Activated T-helper 17 cell treated with anti-CD3 and anti-CD28 coated beads, Interleukin-2, amount 50 U/mL, for 72 hours (primary cell): ENCODE measurements at regions not wholly inside any gene's neighbourhood (a gene's known extent, or its start where the extent isn't known, plus 50 kb on each side); places are given as distances from the start of the nearest gene placed in this dataset.

Experiments used
- ATAC-seq: fragments of 150-1000 bp; cut with Tn5 transposase; replicated peaks from 2 replicates; pipeline ENCODE4 v1.10.0; 2021; ENCODE audit warnings: mild to moderate bottlenecking, moderate library complexity
- H3K27ac Mint-ChIP-seq: one replicate; pipeline ENCODE4 v1.8.0; 2022; ENCODE audit warnings: mixed read lengths
- H3K27me3 Mint-ChIP-seq: one replicate; pipeline ENCODE4 v1.8.0; 2022; ENCODE audit warnings: mixed read lengths
- H3K36me3 Mint-ChIP-seq: one replicate; pipeline ENCODE4 v1.8.0; 2022; ENCODE audit warnings: low read depth, mild to moderate bottlenecking, mixed read lengths
- H3K4me1 Mint-ChIP-seq: one replicate; pipeline ENCODE4 v1.8.0; 2022; ENCODE audit warnings: mixed read lengths
- H3K4me3 Mint-ChIP-seq: one replicate; pipeline ENCODE4 v1.8.0; 2022; ENCODE audit warnings: mild to moderate bottlenecking, mixed read lengths
- H3K9me3 Mint-ChIP-seq: one replicate; pipeline ENCODE4 v1.8.0; 2022; ENCODE audit warnings: mixed read lengths

- Mint-ChIP-seq H3K36me3 (no peaks in the 10 kb centered on the region), H3K9me3 (no peaks in the 10 kb centered on the region), H3K4me3 (no peak overlapping the region), H3K4me1 (no peaks in the 10 kb centered on the region), H3K27ac (no peak overlapping the region), H3K27me3 (peaks cover 4% of the 10 kb centered on the region)
- ATAC-seq = no peak
Observed at GRCh38 chr5:2254406-2254805, 371.7 kb upstream of the IRX4 start.

GRCh38 chr5:2253040-2253975 lies 370.6 kb upstream of the IRX4 start:
- no peak for ATAC-seq

GRCh38 chr5:2251751-2252150 lies 369.0 kb upstream of the IRX4 start:
- Mint-ChIP-seq H3K4me1 (no peaks in the 10 kb centered on the region), H3K4me3 (no peak overlapping the region), H3K27ac (no peak overlapping the region), H3K36me3 (no peaks in the 10 kb centered on the region), H3K27me3 (peaks cover 15% of the 10 kb centered on the region), H3K9me3 (no peaks in the 10 kb centered on the region)
- ATAC-seq = no peak

More at GRCh38 chr5:2253040-2253975, 370.6 kb upstream of the IRX4 start:
- H3K27me3 Mint-ChIP-seq = peaks cover 10% of the 10 kb centered on the region
- H3K4me1 Mint-ChIP-seq = no peaks in the 10 kb centered on the region
- no peaks in the 10 kb centered on the region for H3K36me3 Mint-ChIP-seq
- no peaks in the 10 kb centered on the region for H3K9me3 Mint-ChIP-seq
- no peak overlapping the region for H3K4me3 Mint-ChIP-seq
- H3K27ac Mint-ChIP-seq = no peak overlapping the region

DNA sequence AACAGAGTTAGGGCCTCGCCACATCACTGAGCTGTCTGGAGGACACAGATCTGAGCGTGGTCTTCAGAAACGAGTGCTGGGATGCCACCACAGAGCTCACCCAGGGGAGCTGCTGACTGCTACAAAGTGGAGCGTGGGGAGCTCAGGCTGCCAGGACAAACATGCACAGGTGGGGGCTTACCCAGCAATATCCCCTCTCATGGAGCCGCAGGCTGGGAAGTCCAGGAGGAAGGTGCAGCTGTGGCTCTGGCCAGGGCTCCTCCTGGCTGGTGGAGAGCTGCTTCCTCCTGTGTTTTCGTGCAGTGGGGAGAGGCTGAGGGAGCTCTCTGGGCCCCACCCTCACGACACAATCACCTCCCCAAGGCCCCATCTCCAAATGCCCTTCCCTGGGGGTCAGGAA lies 368.6 kb upstream of the IRX4 start:
- H3K9me3 Mint-ChIP-seq = no peaks in the 10 kb centered on the region
- no peaks in the 10 kb centered on the region for H3K36me3 Mint-ChIP-seq
- no peaks in the 10 kb centered on the region for H3K4me1 Mint-ChIP-seq
- H3K27me3 Mint-ChIP-seq = peaks cover 15% of the 10 kb centered on the region
- ATAC-seq = no peak
- no peak overlapping the region for H3K4me3 Mint-ChIP-seq
- no peak overlapping the region for H3K27ac Mint-ChIP-seq

- ATAC-seq = no peak
- Mint-ChIP-seq H3K9me3 (no peaks in the 10 kb centered on the region), H3K4me3 (no peak overlapping the region), H3K4me1 (no peaks in the 10 kb centered on the region), H3K27me3 (peaks cover 13% of the 10 kb centered on the region), H3K27ac (no peak overlapping the region), H3K36me3 (no peaks in the 10 kb centered on the region)
Observed at GRCh38 chr5:2250365-2250950, 367.7 kb upstream of the IRX4 start.

DNA sequence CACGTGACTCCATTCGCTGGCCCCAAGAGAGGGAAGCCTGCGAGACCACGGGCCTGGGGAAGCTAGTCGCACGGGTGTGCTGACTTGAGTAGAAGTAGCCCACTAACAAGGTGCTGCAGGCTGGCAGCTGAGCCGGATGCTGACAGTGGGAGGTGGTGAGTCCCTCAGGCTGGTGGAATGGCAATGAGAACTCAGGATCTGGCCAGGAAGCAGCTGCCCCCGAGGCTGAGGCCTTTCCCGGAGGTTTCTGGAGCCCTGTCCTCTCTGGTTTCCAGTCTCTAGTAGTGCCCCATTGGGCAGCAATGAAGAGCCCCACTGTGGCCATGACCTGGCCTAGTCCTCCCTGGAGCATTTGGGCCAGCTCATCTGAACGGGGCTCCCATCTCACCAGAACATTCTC lies 366.7 kb upstream of the IRX4 start:
- Mint-ChIP-seq H3K4me1 (no peaks in the 10 kb centered on the region), H3K9me3 (no peaks in the 10 kb centered on the region), H3K4me3 (no peak overlapping the region), H3K36me3 (no peaks in the 10 kb centered on the region), H3K27me3 (peaks cover 16% of the 10 kb centered on the region), H3K27ac (no peak overlapping the region)
- ATAC-seq = no peak

- peaks cover 16% of the 10 kb centered on the region for H3K27me3 Mint-ChIP-seq
- no peak for ATAC-seq
- no peaks in the 10 kb centered on the region for H3K4me1 Mint-ChIP-seq
- H3K36me3 Mint-ChIP-seq = no peaks in the 10 kb centered on the region
- no peak overlapping the region for H3K27ac Mint-ChIP-seq
- no peak overlapping the region for H3K4me3 Mint-ChIP-seq
- no peaks in the 10 kb centered on the region for H3K9me3 Mint-ChIP-seq
Observed at GRCh38 chr5:2249026-2249425, 366.3 kb upstream of the IRX4 start.

DNA sequence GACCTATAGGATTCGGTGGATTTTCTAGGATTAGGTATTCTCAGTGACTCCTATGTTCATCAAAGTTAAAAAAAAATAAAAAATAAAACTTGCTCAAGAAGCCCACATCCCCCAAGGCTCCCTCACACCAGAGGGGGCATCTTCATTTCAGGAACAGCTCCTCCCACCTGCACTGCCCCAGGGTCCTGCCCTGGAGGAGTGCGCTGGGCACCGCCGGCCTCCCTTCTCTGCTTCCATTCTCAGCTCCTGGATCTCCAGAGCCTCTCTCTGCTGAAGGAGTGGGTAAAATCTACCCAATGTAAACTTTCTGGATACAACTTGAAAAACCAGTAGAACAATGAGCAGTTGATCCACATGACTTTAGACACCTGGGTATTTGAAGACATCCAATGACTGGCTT lies 359.8 kb upstream of the IRX4 start:
- Mint-ChIP-seq H3K4me3 (no peak overlapping the region), H3K27me3 (peaks cover 13% of the 10 kb centered on the region), H3K36me3 (no peaks in the 10 kb centered on the region), H3K4me1 (no peaks in the 10 kb centered on the region), H3K27ac (no peak overlapping the region), H3K9me3 (no peaks in the 10 kb centered on the region)
- ATAC-seq = no peak

DNA sequence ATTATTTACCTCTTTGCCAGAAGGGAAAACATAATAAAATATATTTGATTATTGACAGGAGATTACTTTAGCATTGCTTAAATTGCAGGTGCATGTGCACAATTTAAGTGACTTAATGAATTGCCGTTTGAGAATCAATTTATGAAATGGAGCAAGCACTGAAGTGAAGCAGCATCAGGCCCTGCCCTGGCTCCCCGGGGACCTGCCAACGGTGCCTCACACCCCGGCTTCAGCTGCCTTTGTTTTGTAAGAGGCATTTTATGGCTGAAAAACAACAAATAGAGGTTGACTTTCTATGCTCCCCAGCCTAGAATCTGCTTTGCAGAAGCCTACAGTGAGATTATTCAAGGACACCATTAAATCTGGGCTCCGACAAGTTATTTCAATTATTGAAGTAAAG lies 359.1 kb upstream of the IRX4 start:
- H3K9me3 Mint-ChIP-seq = no peaks in the 10 kb centered on the region
- H3K27me3 Mint-ChIP-seq = peaks cover 9% of the 10 kb centered on the region
- no peak overlapping the region for H3K4me3 Mint-ChIP-seq
- H3K36me3 Mint-ChIP-seq = no peaks in the 10 kb centered on the region
- H3K27ac Mint-ChIP-seq = no peak overlapping the region
- no peak for ATAC-seq
- H3K4me1 Mint-ChIP-seq = no peaks in the 10 kb centered on the region

DNA sequence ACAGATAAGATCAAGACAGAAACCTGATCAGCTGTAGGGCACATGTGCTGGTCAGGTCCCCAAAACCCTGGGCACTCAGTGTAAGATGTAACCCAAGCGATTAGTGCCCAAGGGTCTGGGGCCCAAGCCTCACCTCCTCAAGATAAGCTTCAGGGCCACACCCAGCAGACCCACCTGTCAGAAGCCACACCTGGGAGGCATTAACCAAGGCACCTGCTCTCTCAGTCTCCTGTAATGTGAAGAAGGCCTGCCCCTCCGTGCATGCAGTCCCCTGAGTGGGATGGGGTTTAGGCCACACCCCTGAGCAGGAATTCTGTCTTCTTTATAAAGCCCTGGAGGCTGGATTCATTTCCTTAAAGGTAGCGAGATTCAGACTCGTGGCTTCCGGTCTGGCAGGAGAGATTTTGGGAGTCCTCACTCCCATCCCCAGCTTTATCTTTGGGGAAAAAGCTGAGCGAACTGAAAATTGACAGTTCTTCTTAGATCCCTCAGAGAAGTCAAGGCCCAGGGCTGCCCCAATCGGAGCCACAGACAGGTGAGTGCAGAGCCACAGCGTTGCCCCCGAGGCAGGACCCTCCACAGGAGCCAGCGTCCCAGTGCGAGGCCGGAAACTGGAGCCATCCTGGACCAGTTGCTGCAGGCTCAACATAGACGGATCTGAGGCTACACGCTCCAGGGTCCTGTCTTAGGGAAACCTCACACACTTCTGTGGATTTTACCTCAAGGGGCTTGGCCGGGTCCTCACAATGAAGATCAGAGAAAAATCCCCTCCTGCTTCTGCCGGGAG lies 357.6 kb upstream of the IRX4 start:
- H3K4me3 Mint-ChIP-seq = no peak overlapping the region
- no peak for ATAC-seq
- H3K4me1 Mint-ChIP-seq = no peaks in the 10 kb centered on the region
- no peak overlapping the region for H3K27ac Mint-ChIP-seq
- peaks cover 10% of the 10 kb centered on the region for H3K27me3 Mint-ChIP-seq
- peaks cover 3% of the 10 kb centered on the region for H3K9me3 Mint-ChIP-seq
- H3K36me3 Mint-ChIP-seq = no peaks in the 10 kb centered on the region

DNA sequence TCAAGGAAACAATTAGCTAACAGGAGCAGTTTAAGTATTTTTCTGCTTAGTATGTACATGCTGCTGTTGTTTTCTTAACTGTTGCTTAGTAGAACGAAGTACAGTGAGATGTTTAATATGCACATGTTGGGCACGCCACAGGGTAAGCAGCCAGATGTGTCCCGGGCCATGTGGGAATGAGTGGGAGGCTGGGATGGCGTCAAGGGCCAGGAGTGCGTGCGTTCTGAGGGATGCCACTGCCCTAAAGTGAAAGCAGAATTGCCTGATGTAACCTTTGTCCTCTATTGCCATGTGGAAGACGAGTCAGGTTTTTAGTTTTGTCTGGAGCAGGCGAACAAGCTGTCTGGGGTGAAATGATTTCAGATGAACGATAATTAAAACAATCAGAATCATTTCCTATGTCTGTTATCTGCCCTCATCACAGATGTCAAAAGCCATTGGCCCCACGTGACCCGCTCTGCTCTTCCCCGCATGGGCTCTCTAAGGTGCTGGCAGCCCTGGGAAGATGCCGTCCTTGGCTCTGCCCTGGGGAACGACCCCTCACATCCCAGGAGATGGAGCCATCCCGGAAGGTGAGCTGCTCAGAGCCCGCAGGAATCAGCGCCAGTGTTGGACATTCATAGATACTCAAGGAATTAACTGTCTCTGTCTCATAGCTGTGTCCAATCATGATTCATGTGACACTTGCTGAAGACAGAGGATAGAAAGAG lies 356.6 kb upstream of the IRX4 start:
- H3K27me3 Mint-ChIP-seq = peaks cover 13% of the 10 kb centered on the region
- no peak overlapping the region for H3K27ac Mint-ChIP-seq
- peaks cover 10% of the 10 kb centered on the region for H3K9me3 Mint-ChIP-seq
- H3K36me3 Mint-ChIP-seq = no peaks in the 10 kb centered on the region
- no peaks in the 10 kb centered on the region for H3K4me1 Mint-ChIP-seq
- ATAC-seq = no peak
- H3K4me3 Mint-ChIP-seq = no peak overlapping the region

GRCh38 chr5:2238732-2239131 lies 356.0 kb upstream of the IRX4 start:
- no peak for ATAC-seq
- Mint-ChIP-seq H3K4me3 (no peak overlapping the region), H3K9me3 (peaks cover 10% of the 10 kb centered on the region), H3K27me3 (peaks cover 19% of the 10 kb centered on the region), H3K27ac (no peak overlapping the region), H3K4me1 (no peaks in the 10 kb centered on the region), H3K36me3 (no peaks in the 10 kb centered on the region)

DNA sequence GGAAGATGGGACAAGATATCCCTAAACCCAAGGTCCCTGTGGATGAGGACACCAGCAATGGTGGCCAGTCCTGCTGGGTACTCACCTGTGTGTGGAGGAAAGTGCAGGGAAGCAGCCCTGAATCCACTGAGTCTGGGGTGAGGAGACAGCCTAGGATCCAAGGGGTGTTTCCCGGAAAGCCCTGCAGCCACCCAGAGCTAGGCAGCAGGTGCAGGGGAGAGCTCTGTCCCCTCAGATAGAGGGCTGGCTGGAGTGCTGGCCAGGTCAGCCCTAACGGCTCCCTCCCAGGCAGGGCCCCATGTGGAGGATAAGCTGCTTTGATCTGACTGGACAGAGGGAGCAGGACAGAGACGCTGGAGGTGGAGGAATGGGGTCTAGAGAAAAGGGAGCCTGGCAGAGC lies 344.7 kb upstream of the IRX4 start:
- H3K27ac Mint-ChIP-seq = no peak overlapping the region
- no peaks in the 10 kb centered on the region for H3K36me3 Mint-ChIP-seq
- H3K27me3 Mint-ChIP-seq = peaks cover 9% of the 10 kb centered on the region
- H3K9me3 Mint-ChIP-seq = no peaks in the 10 kb centered on the region
- no peaks in the 10 kb centered on the region for H3K4me1 Mint-ChIP-seq
- no peak for ATAC-seq
- no peak overlapping the region for H3K4me3 Mint-ChIP-seq

- H3K9me3 Mint-ChIP-seq = no peaks in the 10 kb centered on the region
- H3K27me3 Mint-ChIP-seq = peaks cover 4% of the 10 kb centered on the region
- ATAC-seq = no peak
- H3K27ac Mint-ChIP-seq = no peak overlapping the region
- H3K36me3 Mint-ChIP-seq = no peaks in the 10 kb centered on the region
- H3K4me1 Mint-ChIP-seq = no peaks in the 10 kb centered on the region
- H3K4me3 Mint-ChIP-seq = no peak overlapping the region
Observed at GRCh38 chr5:2224689-2225088, 342.0 kb upstream of the IRX4 start.
